Osteoblast (primary cell): ENCODE measurements at regions not wholly inside any gene's neighbourhood (a gene's known extent, or its start where the extent isn't known, plus 50 kb on each side); places are given as distances from the start of the nearest gene placed in this dataset.

ENCODE experiments used
- DNase-seq: peaks from one replicate; pipeline ENCODE4 v3.0.0; 2011; ENCODE audit warnings: low spot score, mixed read lengths; ENCODE audit not compliant: insufficient read length; ENCODE audit errors: missing footprints
- H2AFZ ChIP-seq: 2 replicates; pipeline ENCODE4 v1.6.0; 2011; ENCODE audit warnings: mild to moderate bottlenecking, low read length
- H3K27ac ChIP-seq: 2 replicates; pipeline ENCODE4 v1.5.1; 2011; ENCODE audit warnings: mild to moderate bottlenecking, low read depth, low read length, moderate library complexity
- H3K27me3 ChIP-seq: 2 replicates; pipeline ENCODE4 v1.6.0; 2012; ENCODE audit warnings: mild to moderate bottlenecking, control low read depth, inconsistent platforms, low read length, moderate library complexity; ENCODE audit not compliant: insufficient read depth
- H3K36me3 ChIP-seq: 2 replicates; pipeline ENCODE4 v1.5.1; 2011; ENCODE audit warnings: mild to moderate bottlenecking, low read length, control low read depth, moderate library complexity; ENCODE audit not compliant: insufficient read depth
- H3K4me1 ChIP-seq: 2 replicates; pipeline ENCODE4 v1.5.1; 2011; ENCODE audit warnings: mild to moderate bottlenecking, low read length, control low read depth, moderate library complexity; ENCODE audit not compliant: insufficient read depth
- H3K4me2 ChIP-seq: 2 replicates; pipeline ENCODE4 v1.6.0; 2011; ENCODE audit warnings: mild to moderate bottlenecking, low read length; ENCODE audit not compliant: insufficient read depth
- H3K4me3 ChIP-seq: fragments of 200-600 bp; sonication (generic); 3 replicates; pipeline ENCODE4 v1.5.1; 2012; ENCODE audit warnings: mild to moderate bottlenecking, low read length, inconsistent platforms; ENCODE audit not compliant: insufficient read depth
- H3K79me2 ChIP-seq: 2 replicates; pipeline ENCODE4 v1.6.0; 2012; ENCODE audit warnings: mild to moderate bottlenecking, low read length, control low read depth, inconsistent platforms; ENCODE audit not compliant: insufficient read depth
- H3K9me3 ChIP-seq: 2 replicates; pipeline ENCODE4 v1.5.1; 2011; ENCODE audit warnings: low read depth, low read length, control low read depth
- H4K20me1 ChIP-seq: 2 replicates; pipeline ENCODE4 v1.6.0; 2012; ENCODE audit warnings: mild to moderate bottlenecking, low read length, control low read depth; ENCODE audit not compliant: insufficient read depth
- TF ChIP-seq, protein P1 (sequence below): IDR thresholded peaks from 2 replicates; pipeline ENCODE4 v1.5.1; 2011; ENCODE audit warnings: mild to moderate bottlenecking, low read depth, low read length, moderate library complexity; ENCODE audit errors: extremely low read depth

DNA sequence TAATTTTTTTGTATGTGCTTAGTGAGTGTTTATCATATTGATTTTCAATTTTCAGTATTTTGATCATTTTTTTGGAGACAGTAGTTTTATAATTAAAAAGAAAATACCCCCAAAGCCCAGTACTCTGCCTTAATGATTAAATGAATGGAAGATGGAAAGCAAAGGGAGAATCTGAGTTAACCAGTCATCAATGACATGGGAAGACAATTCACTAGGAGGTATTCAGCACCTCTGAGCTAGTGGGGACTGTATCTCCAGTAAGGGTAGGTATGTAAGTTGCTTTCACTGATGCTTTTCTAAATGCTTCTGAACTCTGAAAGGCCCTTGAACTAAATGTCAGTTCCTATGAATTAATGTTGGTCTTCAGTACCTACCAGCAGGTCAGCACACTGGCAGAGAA, 590.4 kb upstream of the DPPA4 start:
- Histone ChIP-seq H3K27me3 (no peaks in the 10 kb centered on the region), H3K4me1 (peaks cover 18% of the 10 kb centered on the region), H4K20me1 (no peaks in the 10 kb centered on the region), H3K9me3 (no peaks in the 10 kb centered on the region), H3K4me2 (no peak overlapping the region), H3K79me2 (no peaks in the 10 kb centered on the region), H3K36me3 (no peaks in the 10 kb centered on the region), H3K27ac (peak overlapping the region; percentile 83), H3K4me3 (no peak overlapping the region), H2AFZ (no peak overlapping the region)
- TF ChIP-seq, protein P1, sequence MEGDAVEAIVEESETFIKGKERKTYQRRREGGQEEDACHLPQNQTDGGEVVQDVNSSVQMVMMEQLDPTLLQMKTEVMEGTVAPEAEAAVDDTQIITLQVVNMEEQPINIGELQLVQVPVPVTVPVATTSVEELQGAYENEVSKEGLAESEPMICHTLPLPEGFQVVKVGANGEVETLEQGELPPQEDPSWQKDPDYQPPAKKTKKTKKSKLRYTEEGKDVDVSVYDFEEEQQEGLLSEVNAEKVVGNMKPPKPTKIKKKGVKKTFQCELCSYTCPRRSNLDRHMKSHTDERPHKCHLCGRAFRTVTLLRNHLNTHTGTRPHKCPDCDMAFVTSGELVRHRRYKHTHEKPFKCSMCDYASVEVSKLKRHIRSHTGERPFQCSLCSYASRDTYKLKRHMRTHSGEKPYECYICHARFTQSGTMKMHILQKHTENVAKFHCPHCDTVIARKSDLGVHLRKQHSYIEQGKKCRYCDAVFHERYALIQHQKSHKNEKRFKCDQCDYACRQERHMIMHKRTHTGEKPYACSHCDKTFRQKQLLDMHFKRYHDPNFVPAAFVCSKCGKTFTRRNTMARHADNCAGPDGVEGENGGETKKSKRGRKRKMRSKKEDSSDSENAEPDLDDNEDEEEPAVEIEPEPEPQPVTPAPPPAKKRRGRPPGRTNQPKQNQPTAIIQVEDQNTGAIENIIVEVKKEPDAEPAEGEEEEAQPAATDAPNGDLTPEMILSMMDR: no peak
- DNase-seq: peak; percentile 17

DNA sequence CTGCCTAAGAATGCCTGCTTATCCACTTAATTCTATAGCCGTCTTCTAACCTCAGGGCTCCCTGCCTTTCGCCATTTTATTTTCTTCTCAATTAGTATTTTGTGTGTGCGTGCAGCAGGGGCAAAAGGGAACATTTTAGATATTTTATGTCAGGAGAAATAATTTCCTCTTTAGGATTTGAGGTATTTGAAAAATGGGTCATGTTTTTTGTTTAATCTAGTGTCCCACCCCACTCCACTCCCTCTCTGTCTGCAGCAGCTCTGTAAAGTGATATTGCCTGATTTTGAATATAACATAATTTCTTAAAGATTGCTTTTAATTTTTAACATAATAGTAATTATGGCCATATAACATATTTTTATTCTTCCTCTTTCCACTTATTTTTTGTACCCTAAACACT, 593.2 kb upstream of the DPPA4 start:
- no peaks in the 10 kb centered on the region for H3K27me3 ChIP-seq
- DNase-seq: no peak
- no peak overlapping the region for H2AFZ ChIP-seq
- peaks cover 18% of the 10 kb centered on the region for H3K4me1 ChIP-seq
- no peak overlapping the region for H3K4me2 ChIP-seq
- TF ChIP-seq, protein P1: no peak
- no peaks in the 10 kb centered on the region for H3K36me3 ChIP-seq
- no peaks in the 10 kb centered on the region for H4K20me1 ChIP-seq
- H3K9me3 ChIP-seq: no peaks in the 10 kb centered on the region
- no peaks in the 10 kb centered on the region for H3K79me2 ChIP-seq
- no peak overlapping the region for H3K27ac ChIP-seq
- no peak overlapping the region for H3K4me3 ChIP-seq

DNA sequence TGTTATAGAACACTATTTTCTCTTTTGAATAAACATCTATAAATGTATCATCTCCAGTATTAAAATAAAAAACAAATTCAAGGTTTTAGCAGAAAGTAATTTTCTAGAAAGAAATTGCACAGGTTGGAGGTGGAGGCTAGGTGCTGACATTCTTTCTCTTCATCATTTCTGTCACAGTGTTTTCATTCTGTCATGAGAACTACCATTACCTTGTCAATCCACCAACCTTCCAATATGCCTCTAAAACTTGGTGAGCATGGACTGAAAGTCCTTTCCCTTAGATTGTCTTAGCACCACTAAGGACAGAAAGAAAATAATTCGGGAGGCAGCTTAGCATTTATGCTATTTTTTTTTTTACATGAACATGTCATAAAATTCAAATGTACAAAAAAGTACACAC, 596.2 kb upstream of the DPPA4 start:
- Histone ChIP-seq H3K79me2 (no peaks in the 10 kb centered on the region), H4K20me1 (no peaks in the 10 kb centered on the region), H3K9me3 (no peaks in the 10 kb centered on the region), H3K27me3 (no peaks in the 10 kb centered on the region), H3K4me3 (no peak overlapping the region), H2AFZ (no peak overlapping the region), H3K4me1 (peaks cover 3% of the 10 kb centered on the region), H3K4me2 (no peak overlapping the region), H3K27ac (no peak overlapping the region), H3K36me3 (no peaks in the 10 kb centered on the region)
- DNase-seq: no peak
- TF ChIP-seq, protein P1: no peak

DNA sequence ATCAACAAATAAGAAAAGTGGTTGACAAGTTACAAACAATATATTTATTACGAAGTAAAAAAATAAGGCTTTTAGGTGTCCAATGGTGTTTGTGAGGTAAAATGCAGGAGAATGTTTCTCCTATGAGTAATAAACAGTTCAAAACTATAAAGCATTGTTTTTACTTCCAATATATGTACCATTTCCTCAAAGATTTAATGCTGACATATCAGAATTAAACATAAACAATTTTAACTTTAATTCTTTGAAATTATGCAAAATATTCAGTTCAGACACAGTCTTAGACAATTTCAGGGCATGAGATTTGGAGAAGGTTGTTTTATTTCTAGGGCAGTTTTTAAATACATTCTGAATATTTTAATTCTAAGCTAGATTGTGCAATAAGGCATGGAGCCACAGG, 602.5 kb upstream of the DPPA4 start:
- no peak overlapping the region for H3K4me2 ChIP-seq
- TF ChIP-seq, protein P1: no peak
- H3K4me3 ChIP-seq: no peak overlapping the region
- H3K27ac ChIP-seq: no peak overlapping the region
- H2AFZ ChIP-seq: no peak overlapping the region
- no peaks in the 10 kb centered on the region for H3K27me3 ChIP-seq
- DNase-seq: no peak
- no peaks in the 10 kb centered on the region for H3K9me3 ChIP-seq
- no peaks in the 10 kb centered on the region for H3K4me1 ChIP-seq
- H4K20me1 ChIP-seq: no peaks in the 10 kb centered on the region
- H3K79me2 ChIP-seq: no peaks in the 10 kb centered on the region
- no peaks in the 10 kb centered on the region for H3K36me3 ChIP-seq
